Spleen (tissue), 11 donors: ENCODE measurements at regions not wholly inside any gene's neighbourhood (a gene's known extent, or its start where the extent isn't known, plus 50 kb on each side); places are given as distances from the start of the nearest gene placed in this dataset.

Experiments
- DNase-seq: peaks from one replicate; pipeline ENCODE4 v3.0.0-alpha.2; 2020
- H3K27ac ChIP-seq, 8 donors: fragments of 200-600 bp; sonication (generic) in 7 of 8; 1 replicate in 4 of 8; 2 replicates in 4 of 8; pipeline versions ENCODE4 v1.5.0 to v1.8.0; 2016 to 2021; ENCODE audit warnings: inconsistent platforms in 4 of 8, mild to moderate bottlenecking in 4 of 8, moderate library complexity in 1 of 8
- H3K27me3 ChIP-seq, 7 donors: fragments of 200-600 bp; sonication (generic) in 6 of 7; replicated peaks in 1 of 7; 1 replicate in 4 of 7; 2 replicates in 3 of 7; pipeline versions ENCODE4 v1.5.0 to v1.8.0; 2016 to 2021; ENCODE audit warnings: inconsistent platforms in 3 of 7, mild to moderate bottlenecking in 1 of 7
- H3K36me3 ChIP-seq, 6 donors: fragments of 200-600 bp; sonication (generic) in 5 of 6; 1 replicate in 4 of 6; 2 replicates in 2 of 6; pipeline versions ENCODE4 v1.5.0 to v1.8.0; 2016 to 2021; ENCODE audit warnings: inconsistent platforms in 2 of 6
- H3K4me1 ChIP-seq, 6 donors: fragments of 200-600 bp; sonication (generic) in 5 of 6; 1 replicate in 3 of 6; 2 replicates in 3 of 6; pipeline versions ENCODE4 v1.5.0 to v1.8.0; 2016 to 2021; ENCODE audit warnings: inconsistent platforms in 3 of 6
- H3K4me3 ChIP-seq, 8 donors: fragments of 200-600 bp; sonication (generic) in 7 of 8; 1 replicate in 4 of 8; 2 replicates in 4 of 8; pipeline versions ENCODE4 v1.5.0 to v1.8.0; 2016 to 2021; ENCODE audit warnings: inconsistent platforms in 4 of 8, mild to moderate bottlenecking in 4 of 8, moderate library complexity in 2 of 8
- H3K9me3 ChIP-seq, 8 donors: fragments of 200-600 bp; sonication (generic) in 7 of 8; 1 replicate in 4 of 8; 2 replicates in 4 of 8; pipeline versions ENCODE4 v1.5.0 to v1.8.0; 2016 to 2021; ENCODE audit warnings: inconsistent platforms in 4 of 8
- POLR2A ChIP-seq, 3 donors: fragments of 450-650 bp; IDR thresholded peaks; one replicate each; pipeline ENCODE4 v1.5.1; 2017; ENCODE audit warnings: antibody characterized with exemption in 3 of 3, mild to moderate bottlenecking in 1 of 3
- POLR2AphosphoS5 ChIP-seq, 3 donors: sonication (generic); formaldehyde crosslinking; IDR thresholded peaks; one replicate each; pipeline ENCODE4 v1.5.1; 2017; ENCODE audit warnings: antibody characterized with exemption in 3 of 3
- WGBS, 5 donors: extraction: QIAGEN DNeasy Blood & Tissue Kit in 3 of 5; methylation state at CpG; one replicate each; pipeline versions ENCODE4 v1.1.5 to v1.1.7; 2013 to 2018; 5-methylcytosine and 5-hydroxymethylcytosine counted together
- intact Hi-C: fragments of 100-400 bp; cut with DNase I; formaldehyde crosslinking; loops from one replicate; pipeline ENCODE4 v1.15.0; 2023; ENCODE audit warnings: low total_unique reads
- TF ChIP-seq, protein P1 (sequence below), 11 experiments: fragments of 200-600 bp in 7 of 11; fragments of 450-650 bp in 4 of 11; sonication (generic) in 4 of 11; IDR thresholded peaks in 8 of 11; conservative IDR thresholded peaks in 3 of 11; 1 replicate in 7 of 11; 2 replicates in 4 of 11; pipeline versions ENCODE4 v1.4.0 to v1.8.0; 2016 to 2021; ENCODE audit warnings: antibody characterized with exemption in 11 of 11, inconsistent platforms in 4 of 11, mild to moderate bottlenecking in 1 of 11
- donor health status: healthy with polysubstance abuse.
- donor health status: DM: no; HTN: no; CAD: no; lungs with moderate emphysema.
- donor health status: DM: no; HTN: no; CAD: no.
- donor health status: Bipolar disorder and iron deficiency.
- donor health status: healthy.
- donor health status: DM: no; HTN: no; CAD: no.
- donor health status: DM: yes; HTN: yes; CAD: no.

DNA sequence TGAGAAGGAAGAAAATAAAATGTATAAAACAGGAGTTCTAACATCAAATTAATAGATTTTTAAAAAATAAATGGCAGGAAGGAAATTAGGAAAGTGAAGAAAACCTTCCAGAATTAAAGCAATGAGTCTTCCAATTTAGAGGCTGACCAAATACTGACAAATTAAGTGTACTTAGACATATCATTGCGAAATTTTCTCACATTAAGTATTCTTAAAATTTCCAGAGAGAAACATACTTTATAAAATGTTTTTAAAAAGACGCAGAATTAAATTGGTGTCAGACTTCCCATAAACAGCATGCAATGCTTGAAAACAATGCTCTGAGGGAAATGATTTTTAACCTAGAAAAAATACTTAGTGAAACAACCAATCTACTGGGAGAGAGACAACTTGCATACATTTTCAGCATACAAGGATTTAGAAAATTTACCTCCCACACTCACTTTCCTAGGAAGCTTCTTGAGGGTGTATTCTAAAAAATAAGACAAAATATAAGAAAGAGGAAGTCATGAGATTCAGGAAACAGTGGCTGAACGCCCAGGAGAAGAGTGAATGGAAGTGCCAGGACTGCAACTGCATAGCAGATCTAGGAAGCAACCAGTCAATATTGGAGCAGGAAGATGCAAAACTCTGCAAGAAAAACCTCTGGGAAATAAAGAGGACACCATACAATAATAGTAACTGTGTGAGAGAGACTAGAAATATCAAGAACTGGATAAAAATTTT is 339.9 kb downstream of the ADCYAP1 start:
- no peak for DNase-seq
- intact Hi-C loops = no loop called here
- no peak overlapping the region for H3K27ac ChIP-seq
- peaks cover 0 to 14% (median 0%) of the 10 kb centered on the region in 8 donors for H3K9me3 ChIP-seq
- H3K36me3 ChIP-seq = no peaks in the 10 kb centered on the region
- H3K4me1 ChIP-seq = no peaks in the 10 kb centered on the region
- no peaks in the 10 kb centered on the region for H3K27me3 ChIP-seq
- WGBS, 5 donors = 51 to 62% (median 56%) methylated on average over 3 of the region's 3 CpGs
- TF ChIP-seq, protein P1, sequence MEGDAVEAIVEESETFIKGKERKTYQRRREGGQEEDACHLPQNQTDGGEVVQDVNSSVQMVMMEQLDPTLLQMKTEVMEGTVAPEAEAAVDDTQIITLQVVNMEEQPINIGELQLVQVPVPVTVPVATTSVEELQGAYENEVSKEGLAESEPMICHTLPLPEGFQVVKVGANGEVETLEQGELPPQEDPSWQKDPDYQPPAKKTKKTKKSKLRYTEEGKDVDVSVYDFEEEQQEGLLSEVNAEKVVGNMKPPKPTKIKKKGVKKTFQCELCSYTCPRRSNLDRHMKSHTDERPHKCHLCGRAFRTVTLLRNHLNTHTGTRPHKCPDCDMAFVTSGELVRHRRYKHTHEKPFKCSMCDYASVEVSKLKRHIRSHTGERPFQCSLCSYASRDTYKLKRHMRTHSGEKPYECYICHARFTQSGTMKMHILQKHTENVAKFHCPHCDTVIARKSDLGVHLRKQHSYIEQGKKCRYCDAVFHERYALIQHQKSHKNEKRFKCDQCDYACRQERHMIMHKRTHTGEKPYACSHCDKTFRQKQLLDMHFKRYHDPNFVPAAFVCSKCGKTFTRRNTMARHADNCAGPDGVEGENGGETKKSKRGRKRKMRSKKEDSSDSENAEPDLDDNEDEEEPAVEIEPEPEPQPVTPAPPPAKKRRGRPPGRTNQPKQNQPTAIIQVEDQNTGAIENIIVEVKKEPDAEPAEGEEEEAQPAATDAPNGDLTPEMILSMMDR (IDR thresholded peaks at IDR 0.05 in 8 of 11, conservative IDR thresholded peaks at IDR 0.05 in 3 of 11) = no peak
- TF ChIP-seq POLR2AphosphoS5 (IDR thresholded peaks at IDR 0.05) (no peak), POLR2A (IDR thresholded peaks at IDR 0.05) (no peak)
- no peak overlapping the region for H3K4me3 ChIP-seq

GRCh38 chr18:1246827-1247226 is 342.2 kb downstream of the ADCYAP1 start:
- TF ChIP-seq, protein P1 (IDR thresholded peaks at IDR 0.05 in 8 of 11, conservative IDR thresholded peaks at IDR 0.05 in 3 of 11) = no peak
- TF ChIP-seq POLR2AphosphoS5 (IDR thresholded peaks at IDR 0.05) (no peak), POLR2A (IDR thresholded peaks at IDR 0.05) (no peak)

GRCh38 chr18:1252534-1252933 is 347.9 kb downstream of the ADCYAP1 start:
- Histone ChIP-seq H3K9me3 (peaks cover 0 to 14% (median 5%) of the 10 kb centered on the region in 8 donors), H3K27me3 (no peaks in the 10 kb centered on the region), H3K4me1 (no peaks in the 10 kb centered on the region), H3K4me3 (no peak overlapping the region), H3K36me3 (no peaks in the 10 kb centered on the region), H3K27ac (no peak overlapping the region)
- no peak for DNase-seq
- intact Hi-C loops = no loop called here
- 69 to 91% (median 90%) methylated on average over 1 of the region's 1 CpG for WGBS, 5 donors
- TF ChIP-seq, protein P1 (IDR thresholded peaks at IDR 0.05 in 8 of 11, conservative IDR thresholded peaks at IDR 0.05 in 3 of 11) = no peak
- TF ChIP-seq POLR2AphosphoS5 (IDR thresholded peaks at IDR 0.05) (no peak), POLR2A (IDR thresholded peaks at IDR 0.05) (no peak)

More at GRCh38 chr18:1246827-1247226, 342.2 kb downstream of the ADCYAP1 start:
- no peaks in the 10 kb centered on the region for H3K27me3 ChIP-seq
- peaks cover 0 to 11% (median 0%) of the 10 kb centered on the region in 8 donors for H3K9me3 ChIP-seq
- intact Hi-C loops = no loop called here
- H3K27ac ChIP-seq = no peak overlapping the region
- H3K4me1 ChIP-seq = no peaks in the 10 kb centered on the region
- 57 to 71% (median 67%) methylated on average over 9 of the region's 9 CpGs for WGBS, 5 donors
- DNase-seq = peak; percentile 55
- H3K4me3 ChIP-seq = no peak overlapping the region
- H3K36me3 ChIP-seq = no peaks in the 10 kb centered on the region

GRCh38 chr18:1252936-1253335 is 348.3 kb downstream of the ADCYAP1 start:
- no peak overlapping the region for H3K27ac ChIP-seq

More at GRCh38 chr18:1252936-1253335, 348.3 kb downstream of the ADCYAP1 start:
- TF ChIP-seq POLR2A (IDR thresholded peaks at IDR 0.05) (no peak), POLR2AphosphoS5 (IDR thresholded peaks at IDR 0.05) (no peak)
- TF ChIP-seq, protein P1 (IDR thresholded peaks at IDR 0.05 in 8 of 11, conservative IDR thresholded peaks at IDR 0.05 in 3 of 11) = no peak
- peaks cover 0 to 18% (median 7%) of the 10 kb centered on the region in 8 donors for H3K9me3 ChIP-seq
- no peaks in the 10 kb centered on the region for H3K27me3 ChIP-seq
- intact Hi-C loops = no loop called here
- H3K4me3 ChIP-seq = no peak overlapping the region
- 56 to 63% (median 59%) methylated on average over 1 of the region's 1 CpG for WGBS, 5 donors
- DNase-seq = no peak
- H3K4me1 ChIP-seq = no peaks in the 10 kb centered on the region
- H3K36me3 ChIP-seq = no peaks in the 10 kb centered on the region
